Natural killer cell (primary cell): ENCODE measurements at regions not wholly inside any gene's neighbourhood (a gene's known extent, or its start where the extent isn't known, plus 50 kb on each side); places are given as distances from the start of the nearest gene placed in this dataset.
"Not testable (repeated sequence)": the region's sequence is repeated elsewhere in the genome, so short reads cannot be mapped to it uniquely, and the experiment has no call there.

Experiments used
- ATAC-seq, 3 donors: fragments of 150-1000 bp in 2 of 3; fragments of 200-7000 bp in 1 of 3; cut with Tn5 transposase; 1 replicate in 1 of 3; 2 replicates in 2 of 3; pipeline ENCODE4 v1.10.0; 2021; ENCODE audit warnings: mild to moderate bottlenecking in 2 of 3, moderate library complexity in 2 of 3
- DNase-seq, 2 donors: peaks; one replicate each; pipeline versions ENCODE4 v3.0.0 to v3.0.0-alpha.2; 2013 to 2021; ENCODE audit warnings: mixed read lengths in 1 of 2
- H3K27ac ChIP-seq: one replicate; pipeline ENCODE4 v1.5.1; 2013; ENCODE audit warnings: mild to moderate bottlenecking, low read length
- H3K27me3 ChIP-seq: one replicate; pipeline ENCODE4 v1.6.1; 2013; ENCODE audit warnings: low read length; ENCODE audit not compliant: control insufficient read depth, insufficient read depth
- H3K36me3 ChIP-seq: one replicate; pipeline ENCODE4 v1.6.1; 2013; ENCODE audit warnings: low read length; ENCODE audit not compliant: control insufficient read depth, insufficient read depth
- H3K4me1 ChIP-seq: one replicate; pipeline ENCODE4 v1.6.1; 2013; ENCODE audit warnings: low read length; ENCODE audit not compliant: control insufficient read depth, insufficient read depth
- H3K4me3 ChIP-seq: one replicate; pipeline ENCODE4 v1.5.1; 2013; ENCODE audit warnings: low read length
- H3K9me3 ChIP-seq: one replicate; pipeline ENCODE4 v1.6.1; 2013; ENCODE audit warnings: low read length; ENCODE audit not compliant: control insufficient read depth, insufficient read depth
- H3K27ac Mint-ChIP-seq, 2 donors: one replicate each; pipeline ENCODE4 v1.8.0; 2022; ENCODE audit warnings: mild to moderate bottlenecking in 2 of 2, mixed read lengths in 2 of 2, moderate library complexity in 1 of 2
- H3K27me3 Mint-ChIP-seq, 2 donors: one replicate each; pipeline ENCODE4 v1.8.0; 2022; ENCODE audit warnings: low read depth in 2 of 2, mixed read lengths in 2 of 2
- H3K36me3 Mint-ChIP-seq: one replicate; pipeline ENCODE4 v1.8.0; 2022; ENCODE audit warnings: mixed read lengths
- H3K4me1 Mint-ChIP-seq, 2 donors: one replicate each; pipeline ENCODE4 v1.8.0; 2022; ENCODE audit warnings: mixed read lengths in 2 of 2
- H3K4me3 Mint-ChIP-seq: one replicate; pipeline ENCODE4 v1.8.0; 2022; ENCODE audit warnings: mild to moderate bottlenecking, moderate library complexity, mixed read lengths
- H3K9me3 Mint-ChIP-seq, 2 donors: one replicate each; pipeline ENCODE4 v1.8.0; 2022; ENCODE audit warnings: mixed read lengths in 2 of 2
- CTCF ChIP-seq: fragments of 200-600 bp; IDR thresholded peaks from one replicate; pipeline ENCODE4 v1.8.0; 2022; ENCODE audit warnings: antibody characterized with exemption
- WGBS: methylation state at CpG from one replicate; pipeline ENCODE4 v1.1.7; 2013; ENCODE audit warnings: missing lambda C conversion rate; ENCODE audit not compliant: insufficient coverage; 5-methylcytosine and 5-hydroxymethylcytosine counted together
- intact Hi-C: fragments of 100-400 bp; cut with micrococcal nuclease; formaldehyde crosslinking; loops from one replicate; pipeline ENCODE4 v1.14.2; 2022

- intact Hi-C loops: no loop called here
- H3K4me3 Mint-ChIP-seq: no peak overlapping the region
- WGBS: 100% methylated on average over 1 of the region's 4 CpGs
- H3K4me1 ChIP-seq: peaks cover 2% of the 10 kb centered on the region
- no peak overlapping the region for H3K4me3 ChIP-seq
- DNase-seq (no peak), ATAC-seq (no peak)
- H3K36me3 Mint-ChIP-seq: no peaks in the 10 kb centered on the region
- no peaks in the 10 kb centered on the region for H3K9me3 ChIP-seq
- no peaks in the 10 kb centered on the region for H3K36me3 ChIP-seq
- H3K27me3 ChIP-seq: no peaks in the 10 kb centered on the region
- H3K9me3 Mint-ChIP-seq: no peaks in the 10 kb centered on the region
- H3K27ac ChIP-seq: no peak overlapping the region
- TF ChIP-seq CTCF: no peak
- no peak overlapping the region for H3K27ac Mint-ChIP-seq
- peaks cover 6 to 12% of the 10 kb centered on the region in 2 donors for H3K4me1 Mint-ChIP-seq
- peaks cover 0 to 2% of the 10 kb centered on the region in 2 donors for H3K27me3 Mint-ChIP-seq
Measured at GRCh38 chr12:25362646-25363045, 111.9 kb upstream of the KRAS start.

- intact Hi-C loops: no loop called here
- H3K36me3 ChIP-seq: no peaks in the 10 kb centered on the region
- no peak for TF ChIP-seq CTCF
- DNase-seq (no peak), ATAC-seq (no peak)
- H3K4me3 ChIP-seq: no peak overlapping the region
- Mint-ChIP-seq H3K4me3 (no peak overlapping the region), H3K27ac (no peak overlapping the region), H3K27me3 (peaks cover 0 to 2% of the 10 kb centered on the region in 2 donors), H3K36me3 (no peaks in the 10 kb centered on the region), H3K4me1 (peaks cover 6 to 12% of the 10 kb centered on the region in 2 donors), H3K9me3 (no peaks in the 10 kb centered on the region)
- H3K9me3 ChIP-seq: no peaks in the 10 kb centered on the region
- no peaks in the 10 kb centered on the region for H3K27me3 ChIP-seq
- peaks cover 2% of the 10 kb centered on the region for H3K4me1 ChIP-seq
- no peak overlapping the region for H3K27ac ChIP-seq
- 93% methylated on average over 2 of the region's 2 CpGs for WGBS
Measured at GRCh38 chr12:25361511-25361910, 110.8 kb upstream of the KRAS start.

GRCh38 chr12:25357595-25357994, 106.9 kb upstream of the KRAS start:
- Mint-ChIP-seq H3K27me3 (peaks cover 0 to 7% of the 10 kb centered on the region in 2 donors), H3K4me1 (no peaks in the 10 kb centered on the region), H3K27ac (no peak overlapping the region), H3K36me3 (no peaks in the 10 kb centered on the region), H3K4me3 (no peak overlapping the region), H3K9me3 (no peaks in the 10 kb centered on the region)
- no peak for ATAC-seq
- Histone ChIP-seq H3K4me1 (no peaks in the 10 kb centered on the region), H3K27me3 (no peaks in the 10 kb centered on the region), H3K36me3 (no peaks in the 10 kb centered on the region), H3K4me3 (no peak overlapping the region), H3K27ac (no peak overlapping the region), H3K9me3 (no peaks in the 10 kb centered on the region)
- WGBS: 87% methylated on average over 2 of the region's 2 CpGs
- intact Hi-C loops: no loop called here
- DNase-seq: no peak
- TF ChIP-seq CTCF: no peak

GRCh38 chr12:25352942-25353341, 102.2 kb upstream of the KRAS start:
- H3K4me3 ChIP-seq, intact Hi-C loops, H3K9me3 ChIP-seq, ATAC-seq, H3K36me3 ChIP-seq, H3K4me3 Mint-ChIP-seq, H3K27ac ChIP-seq, DNase-seq, H3K4me1 ChIP-seq, H3K27me3 Mint-ChIP-seq, H3K36me3 Mint-ChIP-seq, H3K27ac Mint-ChIP-seq, H3K4me1 Mint-ChIP-seq, H3K9me3 Mint-ChIP-seq, H3K27me3 ChIP-seq: not testable (repeated sequence)
- WGBS: 92% methylated on average over 2 of the region's 2 CpGs
